8988T (cell line): ENCODE measurements at regions not wholly inside any gene's neighbourhood (a gene's known extent, or its start where the extent isn't known, plus 50 kb on each side); places are given as distances from the start of the nearest gene placed in this dataset.

ENCODE experiments used
- DNase-seq: peaks from one replicate; pipeline ENCODE4 v3.0.0; 2011

DNA sequence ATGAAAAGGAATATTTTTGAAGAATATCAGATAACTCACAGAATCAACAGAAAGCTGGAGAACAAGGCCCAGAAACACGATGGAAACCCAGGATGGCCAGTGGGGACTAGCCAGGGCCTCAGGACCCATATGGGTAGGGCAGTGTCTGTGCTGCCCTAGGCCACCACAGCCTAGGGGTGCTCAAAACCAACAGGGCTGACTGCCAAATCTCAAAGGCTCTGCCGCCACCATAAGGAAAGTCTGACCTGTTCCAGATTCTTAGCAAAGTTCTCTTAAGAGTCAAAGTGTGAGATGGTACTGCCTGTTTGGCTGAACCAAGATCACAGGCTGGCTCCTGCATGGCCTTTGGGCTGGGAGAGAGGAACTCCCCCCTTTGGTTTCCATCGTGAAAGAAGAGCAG, 164.7 kb upstream of the CTTNBP2NL start:
- no peak for DNase-seq

DNA sequence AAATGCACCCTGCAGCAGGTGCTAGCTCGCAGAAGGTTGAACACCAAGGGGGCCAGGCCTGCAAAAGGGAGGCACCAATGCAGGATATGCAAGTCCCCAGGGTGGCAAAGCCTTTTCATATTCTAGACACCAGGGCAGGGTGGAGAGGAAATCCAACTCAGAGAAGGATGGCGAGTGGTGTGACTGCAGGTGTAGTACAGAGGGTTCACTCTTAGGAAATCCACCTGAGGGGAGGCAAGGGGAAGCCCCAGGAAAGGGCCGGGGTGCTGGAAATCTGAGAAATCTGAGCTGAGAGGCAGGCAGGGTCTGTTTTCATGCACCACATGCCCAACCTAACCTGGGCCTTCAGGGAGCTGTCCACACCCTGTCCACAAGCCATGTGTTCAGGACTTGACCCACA, 163.2 kb upstream of the CTTNBP2NL start:
- DNase-seq, result no peak

GRCh38 chr1:112234710-112235109, 161.3 kb upstream of the CTTNBP2NL start:
- no peak for DNase-seq

DNA sequence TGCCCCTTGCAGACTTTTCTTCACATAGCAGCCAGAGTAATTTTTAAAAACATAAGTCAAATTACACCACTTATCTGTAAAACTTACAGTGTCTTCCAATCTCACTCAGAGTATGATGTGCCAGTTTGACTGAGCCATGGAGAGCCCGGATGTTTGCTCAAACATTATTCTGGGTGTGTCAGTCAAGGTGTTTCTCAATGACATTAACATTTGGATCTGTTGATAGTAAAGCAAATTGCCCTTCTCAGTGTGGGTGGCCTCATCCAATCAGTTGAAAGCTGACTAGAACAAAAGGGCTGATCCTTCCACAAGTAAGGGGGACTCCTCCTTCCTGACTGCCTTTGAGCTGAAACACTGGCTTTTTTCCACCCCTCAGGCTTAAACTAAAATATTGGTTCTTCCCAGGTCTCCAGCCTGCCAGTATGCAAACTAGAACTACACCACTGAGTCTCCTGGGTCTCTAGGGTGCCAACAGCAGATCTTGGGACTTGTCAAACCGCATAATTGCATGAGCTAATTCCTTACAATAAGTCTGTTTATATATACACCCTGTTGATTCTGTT, 157.9 kb upstream of the CTTNBP2NL start:
- no peak for DNase-seq

- no peak for DNase-seq
Observed at GRCh38 chr1:112239683-112240330, 156.2 kb upstream of the CTTNBP2NL start.

GRCh38 chr1:112242470-112242869, 153.5 kb upstream of the CTTNBP2NL start:
- DNase-seq, result no peak

DNA sequence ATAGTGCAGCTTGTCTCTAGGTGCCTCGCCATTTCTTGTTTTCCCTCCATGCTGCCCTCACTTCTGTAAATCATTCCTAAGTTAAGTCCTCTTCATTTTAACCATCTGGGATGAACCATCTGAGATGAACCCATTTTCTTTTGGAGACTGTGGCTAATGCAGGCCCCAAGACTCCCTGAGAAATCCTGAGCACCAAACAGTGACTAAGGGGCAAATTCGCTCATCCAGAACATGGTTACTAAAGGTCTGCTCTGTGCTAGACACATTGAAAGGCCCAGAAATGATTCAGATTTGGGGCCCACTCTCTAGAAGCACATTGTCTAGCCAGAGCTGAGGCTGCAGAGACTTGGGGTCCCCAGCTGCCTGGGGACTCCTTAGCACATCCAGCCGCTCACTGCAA, 151.9 kb upstream of the CTTNBP2NL start:
- DNase-seq, result no peak

GRCh38 chr1:112245114-112245513, 150.9 kb upstream of the CTTNBP2NL start:
- DNase-seq, result no peak

GRCh38 chr1:112247036-112247597, 148.9 kb upstream of the CTTNBP2NL start:
- no peak for DNase-seq

- no peak for DNase-seq
Observed at GRCh38 chr1:112247961-112248360, 148.1 kb upstream of the CTTNBP2NL start.

GRCh38 chr1:112250892-112251291, 145.1 kb upstream of the CTTNBP2NL start:
- DNase-seq, result no peak

DNA sequence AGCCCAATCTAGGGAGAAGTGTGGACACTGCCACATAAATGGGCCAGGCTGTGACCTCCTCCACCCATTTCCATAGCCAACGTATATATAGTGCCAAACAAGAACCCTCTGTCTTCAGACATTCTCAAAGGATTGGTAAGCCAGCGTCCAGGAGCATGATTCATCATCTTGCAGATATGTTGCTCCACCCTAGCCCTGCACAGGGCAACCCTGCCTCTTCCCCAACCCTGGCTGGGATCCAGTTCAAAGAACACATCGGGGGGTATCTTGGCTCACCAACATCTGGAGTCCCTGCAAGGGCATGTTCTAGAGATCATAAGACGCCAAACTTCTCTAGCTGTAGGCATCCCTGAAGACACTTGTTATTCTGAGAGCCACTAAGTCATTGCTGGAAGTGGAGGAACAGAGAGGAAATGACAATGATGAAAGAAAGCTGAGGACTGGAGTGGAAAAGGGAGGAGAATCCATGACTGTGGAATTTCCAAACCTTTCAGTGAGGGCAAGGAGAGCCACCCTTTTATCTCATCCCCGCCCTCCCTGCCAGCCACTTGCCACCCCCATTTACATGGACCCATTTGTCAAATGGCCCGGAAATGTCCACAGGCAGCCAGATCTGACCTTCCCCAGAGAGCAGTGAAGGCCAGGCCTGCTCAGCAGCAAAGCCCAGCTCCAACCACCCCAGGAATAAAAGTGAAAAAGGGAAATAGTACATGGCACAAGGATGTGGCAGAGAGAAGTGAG, 144.1 kb upstream of the CTTNBP2NL start:
- DNase-seq, result peak; percentile 58

- DNase-seq, result no peak
Observed at GRCh38 chr1:112253366-112253765, 142.6 kb upstream of the CTTNBP2NL start.

DNA sequence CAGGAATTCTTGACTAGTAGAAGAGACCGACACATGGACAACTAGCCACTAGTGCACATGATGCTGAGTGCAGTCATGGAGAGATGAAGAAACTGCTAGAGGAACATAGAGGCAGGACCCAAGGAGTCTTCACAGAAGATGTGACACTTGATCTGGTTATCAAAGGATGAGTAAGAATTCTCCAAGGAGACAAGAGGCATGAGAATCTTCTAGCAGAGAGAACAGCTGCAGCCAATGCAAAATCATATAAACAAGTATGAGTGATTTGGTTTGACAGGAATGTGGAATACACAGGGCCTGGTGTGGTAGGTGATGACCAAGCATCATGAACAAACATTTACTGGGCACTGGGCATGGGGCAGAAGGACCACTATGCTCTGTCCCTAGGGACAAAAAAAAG, 140.9 kb upstream of the CTTNBP2NL start:
- DNase-seq, result no peak

DNA sequence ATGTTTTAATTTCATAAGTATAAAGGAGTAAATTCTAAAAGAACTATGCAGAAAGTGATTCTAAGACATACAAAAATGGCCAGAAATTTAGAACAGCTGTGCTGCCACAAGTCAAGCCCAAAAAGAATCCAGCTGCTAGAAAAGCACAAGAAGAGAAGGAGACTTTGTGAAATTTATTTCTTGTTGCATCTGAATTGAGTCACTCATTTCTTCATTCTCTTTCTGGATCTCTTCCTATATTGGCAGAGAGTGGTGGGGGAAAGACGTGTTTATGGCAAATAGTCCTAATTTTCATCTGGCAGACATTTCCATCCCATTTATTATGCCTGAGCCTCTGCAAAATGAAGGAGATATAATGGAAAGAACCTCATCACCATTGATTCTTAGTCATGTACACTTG, 139.6 kb upstream of the CTTNBP2NL start:
- no peak for DNase-seq

- DNase-seq, result no peak
Observed at GRCh38 chr1:112257043-112257835, 138.8 kb upstream of the CTTNBP2NL start.

DNA sequence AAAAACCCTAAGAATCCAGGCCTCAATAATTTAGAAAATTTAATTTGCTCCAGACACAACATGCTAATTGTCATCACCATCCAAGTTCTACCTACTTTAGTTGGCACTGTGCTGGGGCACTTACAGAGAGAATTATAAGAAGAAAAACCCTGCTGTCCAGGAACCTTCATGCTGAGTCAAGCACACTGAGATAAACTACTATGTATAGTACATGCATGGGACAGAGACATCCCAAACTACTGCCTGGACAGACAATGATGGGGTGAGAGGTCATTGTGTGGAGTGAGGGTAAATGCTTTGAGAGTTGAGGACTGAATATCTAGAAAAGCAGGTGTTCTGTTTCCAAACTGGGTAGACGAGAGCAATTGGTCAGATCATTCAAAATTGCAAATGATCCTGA, 135.3 kb upstream of the CTTNBP2NL start:
- DNase-seq, result no peak

- no peak for DNase-seq
Observed at GRCh38 chr1:112262316-112262715, 133.7 kb upstream of the CTTNBP2NL start.

DNA sequence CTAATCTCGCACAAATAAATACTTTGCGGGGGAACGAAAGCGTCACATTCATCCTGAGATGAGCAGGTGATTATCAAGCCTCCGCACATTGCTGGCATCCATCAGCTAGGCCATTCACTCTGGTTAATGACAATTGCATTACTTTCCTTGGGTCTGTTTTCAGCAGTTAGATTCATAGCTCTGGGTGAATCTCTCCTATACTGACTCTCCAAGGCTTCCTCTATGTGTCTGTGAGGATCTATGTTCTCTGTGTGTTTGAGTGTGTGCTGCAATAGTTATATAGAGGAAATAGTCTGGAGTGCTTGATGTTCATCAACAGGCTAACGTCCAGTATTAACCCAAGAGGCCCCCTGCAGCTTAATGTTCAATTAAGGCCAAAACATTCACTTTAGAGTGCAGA, 133.0 kb upstream of the CTTNBP2NL start:
- no peak for DNase-seq

DNA sequence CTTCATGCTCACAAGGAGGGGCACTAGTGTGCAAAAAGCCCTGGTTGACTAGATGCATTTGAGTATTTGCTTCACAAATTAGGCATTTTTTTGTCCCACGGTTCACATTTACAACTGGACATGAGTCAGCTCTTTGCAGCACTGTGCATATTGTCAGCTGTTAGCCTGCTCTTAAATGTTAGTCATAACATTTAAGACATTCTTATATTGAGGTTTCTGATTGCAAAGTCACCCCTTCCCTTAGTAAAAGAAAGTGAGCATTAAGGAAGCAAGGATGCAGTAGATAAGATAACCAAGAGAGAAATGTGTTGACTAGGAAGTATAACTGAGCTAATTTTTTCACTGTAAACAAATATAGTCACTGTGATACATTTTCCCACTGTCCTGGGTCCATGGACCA, 132.6 kb upstream of the CTTNBP2NL start:
- DNase-seq, result no peak

DNA sequence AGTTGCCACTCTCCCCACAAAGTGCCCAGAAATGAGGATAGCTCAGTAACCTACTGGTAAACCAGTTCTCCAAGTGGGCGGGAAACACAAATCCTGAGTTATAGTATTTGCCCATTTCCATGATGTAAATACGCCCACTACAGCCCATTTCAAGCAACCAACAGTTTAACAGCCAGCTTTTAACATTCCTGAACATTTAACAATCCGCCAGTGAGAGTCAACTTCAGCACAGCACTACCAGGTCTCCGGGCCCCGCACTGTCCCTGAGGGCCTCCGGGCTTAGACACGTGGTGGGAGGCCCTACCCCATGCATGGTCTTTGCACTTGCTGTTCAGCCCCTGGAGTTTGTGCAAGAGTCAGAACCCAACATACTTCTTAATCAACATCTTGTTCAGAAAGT, 132.0 kb upstream of the CTTNBP2NL start:
- no peak for DNase-seq

GRCh38 chr1:112264553-112264952, 131.5 kb upstream of the CTTNBP2NL start:
- no peak for DNase-seq

GRCh38 chr1:112265931-112266330, 130.1 kb upstream of the CTTNBP2NL start:
- DNase-seq, result no peak
